ENCODE measurements at regions not wholly inside any gene's neighbourhood (a gene's known extent, or its start where the extent isn't known, plus 50 kb on each side); places are given as distances from the start of the nearest gene placed in this dataset.

- TF ChIP-seq CTCF (IDR thresholded peaks at IDR 0.05; ENCODE audit: low read length) = no peak
- no peak for TF ChIP-seq EZH2 (IDR thresholded peaks at IDR 0.05; ENCODE audit: borderline replicate concordance, low read length)
These were observed 131.7 kb upstream of the CLINT1 start for GRCh38 chr5:157990583-157991181.
